NT2/D1 (cell line): ENCODE measurements at regions not wholly inside any gene's neighbourhood (a gene's known extent, or its start where the extent isn't known, plus 50 kb on each side); places are given as distances from the start of the nearest gene placed in this dataset.

Experiments
- YY1 ChIP-seq: IDR thresholded peaks from 2 replicates; pipeline ENCODE4 v1.6.1; 2011; ENCODE audit not compliant: insufficient read length, insufficient read depth
- ZNF274 ChIP-seq: IDR thresholded peaks from 2 replicates; pipeline ENCODE4 v1.6.1; 2011; ENCODE audit warnings: mild to moderate bottlenecking, low read depth, low read length

DNA sequence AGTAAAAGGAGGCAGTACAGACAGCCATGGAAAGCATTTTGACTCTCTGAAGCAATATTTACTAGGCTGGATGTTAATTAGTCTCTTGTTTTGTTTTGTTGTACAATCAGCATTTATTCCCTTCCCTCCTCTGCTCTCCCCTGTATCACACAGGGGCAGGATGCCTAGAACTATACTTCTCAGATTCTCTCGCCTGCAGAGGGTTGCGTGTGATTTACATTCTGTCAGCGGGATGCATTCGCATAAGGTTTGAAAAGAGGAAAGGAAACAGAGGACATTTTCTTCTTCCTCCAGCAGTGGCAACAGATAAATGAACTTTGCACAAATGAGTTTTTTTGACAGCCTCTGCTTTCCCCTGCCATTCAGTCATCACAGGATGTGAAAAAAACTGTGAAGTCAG is 188.3 kb downstream of the RSL24D1 start:
- no peak for TF ChIP-seq YY1
- TF ChIP-seq ZNF274: no peak
